ENCODE measurements at regions not wholly inside any gene's neighbourhood (a gene's known extent, or its start where the extent isn't known, plus 50 kb on each side); places are given as distances from the start of the nearest gene placed in this dataset.

DNA sequence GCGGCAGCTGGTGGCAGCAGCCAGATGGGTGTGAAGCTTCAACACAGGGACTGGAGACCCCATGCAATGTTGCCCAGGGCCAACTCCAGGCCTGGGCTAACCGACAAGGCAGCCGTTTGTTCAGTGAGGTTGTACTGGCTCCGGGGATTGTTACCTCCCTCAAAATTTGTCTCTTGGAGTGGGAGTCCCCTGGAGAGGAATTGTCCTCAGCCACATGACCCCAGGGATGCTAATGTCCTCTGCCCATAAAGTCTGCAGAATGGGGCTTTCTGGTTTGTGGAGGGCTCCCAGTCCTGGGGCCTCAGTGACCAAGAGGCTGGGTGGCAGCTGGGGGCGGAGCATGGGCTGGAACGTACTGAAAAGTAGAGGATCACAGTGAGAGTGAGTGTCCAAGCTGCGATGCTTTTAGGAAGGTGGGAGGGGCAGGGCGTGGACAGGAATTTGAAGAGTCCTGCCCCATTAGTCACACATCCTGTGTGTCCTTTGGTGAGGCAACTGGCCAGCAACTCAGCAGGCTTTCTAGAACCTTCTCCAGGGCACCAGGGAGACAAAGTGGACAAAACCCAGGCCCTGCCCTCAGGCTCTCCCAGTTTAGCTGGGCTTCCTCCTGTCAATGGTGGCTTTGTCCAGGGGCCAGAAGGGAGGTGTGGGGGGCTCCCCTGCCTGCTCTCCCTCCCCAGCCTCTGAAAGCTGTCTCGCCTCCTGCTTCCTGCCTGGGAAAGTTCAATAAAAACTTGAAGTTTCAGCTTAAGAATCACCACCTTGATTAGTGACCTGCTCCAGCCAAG, 114.0 kb downstream of the NSG2 start:
- no peak for DNase-seq

DNA sequence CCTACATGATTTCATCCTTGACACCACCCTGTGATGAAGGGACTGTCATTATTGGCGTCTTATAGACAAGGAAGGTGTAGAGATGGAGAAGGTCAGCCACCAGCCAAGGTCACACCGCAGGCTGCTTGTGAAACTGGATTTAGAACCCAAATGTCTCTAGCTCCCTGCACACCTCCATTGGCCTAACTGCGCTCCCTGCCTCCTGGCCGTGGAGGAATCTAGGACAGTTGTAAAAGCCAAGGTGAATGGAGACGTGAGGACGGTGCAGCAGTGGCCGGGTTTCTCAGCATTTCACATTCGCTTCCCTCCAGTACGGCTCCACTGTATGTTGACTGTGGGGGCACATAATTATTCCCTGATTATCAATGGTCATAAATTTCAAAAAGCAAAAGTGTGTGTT, 119.9 kb downstream of the NSG2 start:
- DNase-seq: no peak

DNA sequence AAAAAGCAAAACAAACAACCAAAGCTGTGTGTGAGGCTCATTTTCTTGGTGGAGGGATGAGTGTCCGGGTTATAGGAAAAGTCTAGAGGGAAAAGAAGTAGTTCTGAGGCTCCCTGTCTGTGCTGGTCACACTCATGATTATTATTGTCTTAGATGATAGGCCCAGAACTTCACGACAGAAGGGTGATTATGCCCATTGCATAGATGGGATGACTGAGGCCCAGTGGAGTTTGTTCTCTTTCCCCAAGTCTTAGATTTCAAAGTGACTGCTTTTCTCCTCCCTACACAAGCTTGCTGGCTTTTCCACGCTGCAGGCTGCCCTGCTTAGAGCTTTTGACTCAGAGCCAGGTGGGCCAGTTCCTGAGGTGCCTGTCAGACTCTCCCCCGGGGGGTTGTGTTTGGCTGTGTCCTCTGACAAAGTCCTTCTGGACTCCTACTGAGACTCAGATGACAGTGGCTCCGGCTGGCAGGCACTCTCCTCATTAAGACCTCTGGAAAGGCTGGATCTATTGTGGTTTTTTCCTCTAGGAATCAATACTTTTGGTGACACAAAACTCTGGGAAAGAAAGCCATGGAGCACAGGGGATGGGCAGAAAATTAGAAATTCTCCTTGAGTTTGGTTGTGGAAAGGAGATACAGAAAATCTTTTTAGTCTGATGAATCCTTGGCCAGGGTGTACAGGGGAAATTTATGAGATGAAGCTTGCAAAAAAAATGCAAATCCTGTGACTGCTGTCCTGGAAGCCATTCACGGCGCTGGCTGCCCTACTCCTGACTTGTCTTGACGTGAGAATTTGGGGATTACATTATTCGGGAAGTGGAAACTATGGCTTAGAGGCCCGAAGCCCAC, 120.9 kb downstream of the NSG2 start:
- no peak for DNase-seq

DNA sequence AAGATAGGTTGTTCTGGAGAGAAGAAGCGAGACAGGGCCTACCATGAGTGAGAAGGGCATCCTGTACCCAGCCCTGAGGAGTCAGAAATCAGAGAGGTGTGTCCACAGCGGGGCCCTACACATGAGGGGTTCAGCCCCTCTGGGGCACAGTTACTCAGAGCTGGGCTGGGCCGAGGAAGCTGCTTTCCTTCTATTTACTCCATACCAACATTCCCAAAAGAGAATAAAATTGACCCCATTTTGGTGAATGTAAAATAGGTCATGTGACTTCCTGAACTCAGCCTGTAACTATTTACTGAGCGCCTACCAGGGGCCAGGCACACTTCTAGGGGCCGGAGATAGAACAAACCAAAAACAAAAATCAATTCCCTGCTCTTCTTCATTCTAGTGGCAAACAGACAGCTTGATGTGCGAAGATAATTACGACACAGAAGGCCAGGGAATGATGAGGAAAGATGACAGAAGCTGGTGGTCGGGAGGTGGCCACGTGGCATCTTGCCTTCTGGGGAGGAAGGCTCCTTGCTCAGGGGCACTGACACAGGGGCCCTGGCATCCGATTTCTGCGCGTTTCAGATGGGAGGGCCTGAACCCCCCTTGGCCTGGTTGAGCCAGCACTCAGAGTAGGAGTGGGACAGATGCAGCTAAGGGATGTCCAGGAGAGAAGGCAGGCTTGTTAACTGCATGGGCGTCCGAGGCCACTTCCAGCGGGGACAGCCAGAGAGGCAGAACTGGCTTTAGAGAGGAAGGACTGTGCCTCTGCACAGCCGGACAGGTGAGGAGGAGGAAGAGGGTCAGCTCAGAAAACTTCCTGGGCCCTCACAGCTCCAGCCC, 121.8 kb downstream of the NSG2 start:
- DNase-seq: no peak

DNA sequence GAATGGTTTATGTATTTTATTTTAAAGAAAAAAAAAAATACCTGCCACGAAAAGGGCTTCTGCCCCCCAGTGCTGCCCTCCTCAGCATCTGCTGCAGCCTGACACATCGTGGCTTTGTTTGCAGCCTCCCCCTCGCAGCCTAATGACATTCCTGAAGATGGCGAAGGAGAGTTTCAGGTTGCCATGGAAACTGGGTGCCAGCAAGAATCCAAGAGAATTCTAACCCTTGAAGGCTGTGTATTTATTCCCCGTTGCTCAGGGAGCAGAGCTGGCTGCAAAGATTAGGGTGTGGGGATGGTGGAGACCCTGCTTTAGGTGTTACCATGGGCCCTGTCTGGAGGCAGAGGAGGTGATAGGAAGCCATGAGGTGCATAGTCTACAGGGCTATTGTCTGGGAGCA, 126.6 kb downstream of the NSG2 start:
- no peak for DNase-seq

DNA sequence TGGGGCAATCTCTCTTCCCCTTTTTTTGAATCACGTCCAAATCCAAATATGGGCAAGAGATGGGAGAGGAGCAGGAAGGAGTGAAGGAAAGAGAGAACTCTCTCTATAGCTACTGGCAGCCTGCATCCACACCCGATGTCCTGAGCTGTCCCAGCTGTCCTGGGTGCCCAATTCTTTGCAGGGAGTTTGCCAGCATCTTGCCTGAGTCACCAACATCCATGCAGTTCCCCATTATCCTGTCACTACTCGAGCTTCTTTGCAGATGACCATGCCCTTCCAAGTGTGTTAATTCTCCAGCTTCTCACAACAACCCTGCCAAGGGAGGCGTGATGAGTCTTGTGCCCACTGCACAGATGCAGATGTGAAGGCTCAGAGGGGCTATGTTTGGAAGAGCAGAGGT, 127.1 kb downstream of the NSG2 start:
- no peak for DNase-seq

DNA sequence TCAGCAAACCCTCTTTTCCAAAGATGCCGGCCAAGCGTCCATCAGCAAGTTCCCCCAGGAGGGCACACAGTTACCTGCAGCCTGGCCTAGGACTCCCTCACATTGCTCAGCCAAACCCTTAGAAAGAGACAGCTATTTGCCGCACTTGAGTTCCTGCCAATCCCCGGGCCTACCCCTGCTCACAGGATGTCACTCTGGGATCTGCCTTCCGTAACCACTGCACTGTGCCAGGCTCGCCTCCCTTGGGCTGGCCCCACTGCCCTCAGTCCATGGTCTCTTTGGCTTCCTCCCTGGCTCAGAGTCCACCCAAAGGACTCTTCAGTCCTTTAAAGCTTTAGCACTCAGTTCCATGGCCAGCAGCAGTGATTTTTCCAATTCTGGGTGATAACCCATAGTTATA, 128.3 kb downstream of the NSG2 start:
- DNase-seq: no peak

DNA sequence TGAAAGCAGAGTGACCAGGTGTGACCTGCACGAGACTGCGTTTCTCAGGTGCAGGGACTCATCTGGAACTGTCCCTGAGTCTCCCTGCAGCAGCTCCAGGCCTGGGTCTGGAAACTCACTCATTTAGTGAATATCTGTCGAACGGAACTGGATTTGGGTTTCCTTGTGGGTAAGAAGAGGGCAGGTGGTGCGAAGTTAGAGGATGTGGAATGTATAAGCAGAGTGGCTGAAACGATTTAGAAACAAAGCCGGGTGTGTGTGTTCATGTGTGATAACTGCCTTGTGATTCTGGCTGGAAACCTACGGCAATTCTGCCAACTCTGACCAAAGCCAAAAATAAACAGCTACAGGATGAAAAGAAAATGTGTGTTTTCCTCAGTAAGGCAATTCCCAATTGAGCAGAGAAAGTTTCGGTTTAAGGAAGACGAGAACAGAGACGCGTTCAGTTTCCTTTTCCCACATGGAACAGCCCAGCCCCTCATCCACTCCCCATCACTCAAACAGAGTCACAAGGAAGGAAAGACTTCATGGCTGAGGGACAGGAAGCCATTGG, 130.3 kb downstream of the NSG2 start:
- DNase-seq: no peak

DNA sequence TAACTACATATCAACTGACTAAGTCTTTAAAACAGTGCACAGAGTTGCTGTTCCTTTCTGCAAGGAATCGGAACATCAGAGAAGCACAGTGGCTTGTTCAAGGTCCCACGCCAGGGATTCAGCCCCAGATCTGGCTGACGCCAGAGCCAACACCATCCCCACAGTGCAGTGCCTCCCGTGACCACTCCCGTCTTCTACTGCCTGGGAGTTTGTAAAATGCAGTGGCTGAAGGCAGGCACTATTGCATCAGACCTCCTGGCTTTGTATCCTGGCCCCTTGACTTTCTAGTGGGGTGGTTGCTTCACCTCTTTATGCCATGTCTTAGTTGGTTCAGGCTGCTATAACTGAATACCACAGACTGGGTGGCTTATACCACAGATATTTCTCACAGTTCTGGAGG, 131.0 kb downstream of the NSG2 start:
- DNase-seq: no peak

DNA sequence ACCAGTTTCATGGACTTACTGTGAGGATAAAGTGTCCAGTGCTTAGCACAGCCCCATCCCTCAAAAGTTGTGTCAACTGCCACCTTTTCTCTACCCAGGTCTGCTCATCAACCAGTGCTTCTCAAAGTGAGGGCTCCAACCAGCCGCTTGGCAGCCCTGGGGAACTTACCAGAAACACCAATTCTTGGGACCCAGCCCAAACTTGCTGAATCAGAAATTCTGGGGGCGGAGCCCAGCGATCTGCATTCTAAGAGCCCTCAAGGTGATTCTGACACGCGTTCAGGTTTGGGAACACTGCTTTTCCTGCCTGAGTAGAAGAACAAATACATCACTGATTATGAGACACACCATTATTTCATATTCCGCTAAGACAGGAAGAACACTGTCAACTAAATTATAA, 132.0 kb downstream of the NSG2 start:
- DNase-seq: no peak

DNA sequence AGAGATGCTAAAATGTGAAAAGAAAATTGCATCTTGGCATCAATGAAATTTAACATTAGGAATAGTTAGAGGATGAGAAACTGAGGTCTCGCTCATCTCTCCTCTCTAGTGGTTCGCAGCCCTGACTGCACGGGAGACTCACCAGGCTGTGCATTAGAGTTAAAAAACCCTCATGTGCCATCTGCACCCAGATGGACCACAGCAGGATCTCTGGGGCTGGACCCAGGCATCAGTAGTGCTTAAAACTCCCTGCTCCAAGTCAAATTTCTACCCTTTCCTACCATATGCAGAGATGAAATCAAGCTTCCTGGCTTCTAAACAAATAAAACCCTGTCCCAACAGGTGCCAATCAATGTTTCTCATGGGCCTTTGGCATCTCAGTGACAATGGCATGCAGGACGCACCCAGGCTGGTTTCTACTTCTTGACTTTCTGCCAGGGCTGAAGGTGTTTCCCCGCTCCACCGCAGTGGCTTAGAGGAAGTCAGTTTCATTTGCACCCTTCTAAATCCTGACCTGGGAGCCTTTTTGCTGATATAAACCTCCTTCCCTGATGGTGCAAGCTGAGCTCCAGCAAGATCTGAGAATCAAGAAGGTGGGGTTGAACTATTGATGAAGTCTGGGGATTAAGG, 132.6 kb downstream of the NSG2 start:
- DNase-seq: no peak

DNA sequence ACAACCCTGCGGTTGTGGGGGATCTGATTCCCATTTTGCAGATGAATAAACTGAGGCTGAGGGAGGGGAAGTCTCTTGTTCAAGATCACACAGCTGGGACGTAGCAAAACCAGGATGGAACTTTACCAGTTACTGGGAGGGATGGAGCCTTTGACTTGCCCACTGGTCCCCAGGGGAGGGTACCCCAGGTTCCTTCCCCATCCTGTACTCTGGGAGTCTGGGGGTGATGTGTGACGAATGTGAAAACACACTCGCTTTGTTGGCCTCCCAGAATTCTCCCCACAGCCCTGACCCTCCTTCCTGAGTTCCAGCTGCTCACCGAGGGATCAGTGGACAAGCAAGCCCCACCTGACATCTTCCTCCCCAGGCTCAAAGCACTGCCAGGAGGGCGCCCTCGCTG, 135.1 kb downstream of the NSG2 start:
- DNase-seq: no peak

DNA sequence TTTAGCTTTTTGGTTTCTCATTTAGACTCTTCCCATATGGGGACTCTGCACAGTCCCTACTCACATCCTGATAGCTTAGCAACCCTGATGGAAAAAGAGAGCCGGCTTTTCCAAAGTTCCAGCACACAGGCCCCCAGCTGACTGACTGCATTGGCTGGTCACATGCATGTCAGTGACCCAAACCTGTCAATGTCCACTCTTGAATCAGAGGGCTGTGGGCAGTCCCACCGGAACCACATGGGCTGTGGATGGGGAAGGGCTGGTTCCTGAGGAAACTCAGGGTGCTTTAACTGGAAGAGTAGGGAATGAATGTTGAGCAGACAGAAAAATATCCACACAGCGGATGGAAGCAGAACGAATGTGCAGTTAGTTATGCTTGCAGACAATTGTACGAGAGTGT, 136.6 kb downstream of the NSG2 start:
- no peak for DNase-seq

DNA sequence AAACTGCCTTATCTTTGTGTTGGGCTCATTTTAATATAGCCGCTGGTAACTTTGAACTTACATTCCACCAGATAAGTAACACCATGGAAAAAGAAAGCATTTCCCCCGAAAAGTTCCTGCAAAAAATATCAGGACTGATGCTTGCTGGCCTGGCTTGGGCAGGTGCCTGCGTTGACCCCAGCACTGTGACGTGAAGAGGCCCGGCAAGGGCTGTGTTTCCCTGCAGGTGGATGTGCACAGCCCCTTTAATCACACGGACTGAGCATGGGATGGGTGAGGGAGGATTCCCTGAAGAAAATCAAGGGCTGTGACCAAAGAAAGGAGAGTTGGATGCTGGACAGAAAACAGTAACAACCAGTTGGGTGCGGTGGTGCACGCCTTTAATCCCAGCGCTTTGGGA, 138.2 kb downstream of the NSG2 start:
- DNase-seq: no peak

DNA sequence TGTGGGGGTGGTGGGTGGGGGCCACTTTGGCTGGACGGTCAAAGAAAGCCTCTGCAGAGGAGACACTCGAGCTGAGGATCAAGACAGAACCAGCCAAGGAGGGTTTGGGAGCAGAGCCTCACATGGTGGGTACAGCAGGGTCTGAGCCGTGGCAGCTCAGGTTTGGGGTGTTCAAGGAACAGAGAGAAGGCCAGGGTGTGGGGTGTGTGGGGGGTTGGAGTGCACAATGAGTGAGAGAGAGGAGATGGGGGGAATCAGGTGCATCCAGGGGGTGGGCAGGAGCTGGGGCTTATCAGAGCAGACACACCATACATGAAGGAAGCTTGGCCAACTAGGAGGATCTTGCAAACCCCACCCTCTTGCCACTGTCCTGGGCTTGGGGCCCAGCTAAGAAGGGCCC, 140.0 kb downstream of the NSG2 start:
- DNase-seq: no peak

DNA sequence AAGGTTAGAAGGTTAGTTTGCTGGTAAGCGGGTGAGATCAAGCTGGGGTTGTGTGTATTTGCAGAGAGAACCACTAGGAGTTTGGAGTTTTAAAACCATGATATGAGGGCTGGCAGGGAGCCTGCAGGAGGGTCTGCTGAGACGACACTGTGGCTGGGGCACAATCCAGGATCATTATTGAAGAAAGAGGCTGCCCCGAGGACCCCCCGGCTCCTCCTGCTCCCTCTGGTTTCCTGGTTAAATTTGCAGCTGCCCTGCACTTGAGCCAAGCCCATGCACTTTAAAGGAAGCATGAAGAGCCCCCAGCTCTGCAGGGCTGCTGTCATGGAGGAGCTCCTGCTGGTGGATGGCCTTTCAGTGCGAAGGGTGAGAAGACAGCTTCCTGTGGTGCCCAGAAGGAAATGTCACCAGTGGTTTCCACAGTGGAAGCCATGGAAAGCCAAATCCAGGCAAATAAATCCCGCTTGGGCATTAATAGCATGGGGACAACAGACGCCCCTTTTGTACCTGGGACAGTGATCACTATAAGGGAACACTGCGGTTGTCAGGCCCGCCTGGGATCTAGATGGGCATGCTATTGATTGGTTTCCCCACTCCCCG, 140.7 kb downstream of the NSG2 start:
- DNase-seq: no peak

DNA sequence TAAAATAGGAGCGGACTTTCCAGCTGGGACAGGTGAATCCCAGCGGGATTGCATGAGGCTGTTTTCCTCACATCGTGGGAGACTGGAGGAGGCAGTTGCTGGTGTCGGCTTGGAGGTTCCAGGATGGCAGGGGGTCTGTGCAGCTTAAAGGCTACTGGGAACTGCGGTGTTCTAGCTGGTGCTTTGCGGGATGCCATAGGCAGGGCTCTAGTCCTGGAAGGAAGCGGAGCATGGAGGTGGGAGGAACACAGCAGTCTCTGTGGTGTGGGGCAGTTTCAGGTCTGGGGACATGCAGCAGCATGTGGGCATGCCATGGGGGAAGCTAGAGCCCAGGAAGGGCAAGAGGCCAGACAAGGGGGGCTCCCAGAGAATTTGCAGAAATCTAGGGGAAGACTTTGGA, 141.5 kb downstream of the NSG2 start:
- no peak for DNase-seq

DNA sequence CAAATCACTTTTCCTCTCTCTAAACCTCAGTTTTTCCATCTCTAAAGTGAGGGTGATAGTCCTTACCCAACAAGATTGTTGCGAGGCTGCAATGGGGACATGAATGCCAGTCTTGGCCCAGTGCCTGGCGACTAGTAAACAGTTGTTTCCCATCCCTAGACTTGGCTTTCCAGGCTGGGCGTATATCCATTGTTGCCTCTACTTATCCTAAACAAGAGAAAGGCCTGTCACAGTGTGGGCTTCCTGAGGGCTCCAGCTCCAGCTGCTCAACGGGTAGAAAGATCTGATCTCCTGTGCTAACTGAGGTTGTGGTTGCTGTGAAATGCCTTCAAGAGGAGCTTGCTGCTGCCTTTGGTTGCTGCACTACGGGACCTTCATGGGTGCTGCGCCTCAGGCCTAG, 142.0 kb downstream of the NSG2 start:
- DNase-seq: no peak

DNA sequence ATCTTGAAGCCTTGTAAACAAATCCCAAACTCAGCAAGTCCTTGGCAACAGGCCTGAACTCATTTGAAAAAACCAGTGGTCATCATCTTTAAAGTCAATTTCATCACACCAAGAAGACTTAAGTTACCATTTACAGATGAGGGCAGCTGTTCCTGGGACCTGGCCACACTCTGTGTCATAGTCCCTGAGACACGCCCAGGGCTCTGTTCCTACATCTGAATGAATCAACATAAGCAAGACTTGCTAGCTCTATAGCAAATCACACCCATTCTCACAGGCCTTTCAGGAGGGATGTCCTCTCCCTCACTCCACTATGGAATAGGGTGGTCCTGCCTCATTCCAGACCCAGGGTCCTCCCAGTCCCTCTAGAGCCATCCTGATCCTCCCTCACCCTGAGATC, 142.8 kb downstream of the NSG2 start:
- no peak for DNase-seq

DNA sequence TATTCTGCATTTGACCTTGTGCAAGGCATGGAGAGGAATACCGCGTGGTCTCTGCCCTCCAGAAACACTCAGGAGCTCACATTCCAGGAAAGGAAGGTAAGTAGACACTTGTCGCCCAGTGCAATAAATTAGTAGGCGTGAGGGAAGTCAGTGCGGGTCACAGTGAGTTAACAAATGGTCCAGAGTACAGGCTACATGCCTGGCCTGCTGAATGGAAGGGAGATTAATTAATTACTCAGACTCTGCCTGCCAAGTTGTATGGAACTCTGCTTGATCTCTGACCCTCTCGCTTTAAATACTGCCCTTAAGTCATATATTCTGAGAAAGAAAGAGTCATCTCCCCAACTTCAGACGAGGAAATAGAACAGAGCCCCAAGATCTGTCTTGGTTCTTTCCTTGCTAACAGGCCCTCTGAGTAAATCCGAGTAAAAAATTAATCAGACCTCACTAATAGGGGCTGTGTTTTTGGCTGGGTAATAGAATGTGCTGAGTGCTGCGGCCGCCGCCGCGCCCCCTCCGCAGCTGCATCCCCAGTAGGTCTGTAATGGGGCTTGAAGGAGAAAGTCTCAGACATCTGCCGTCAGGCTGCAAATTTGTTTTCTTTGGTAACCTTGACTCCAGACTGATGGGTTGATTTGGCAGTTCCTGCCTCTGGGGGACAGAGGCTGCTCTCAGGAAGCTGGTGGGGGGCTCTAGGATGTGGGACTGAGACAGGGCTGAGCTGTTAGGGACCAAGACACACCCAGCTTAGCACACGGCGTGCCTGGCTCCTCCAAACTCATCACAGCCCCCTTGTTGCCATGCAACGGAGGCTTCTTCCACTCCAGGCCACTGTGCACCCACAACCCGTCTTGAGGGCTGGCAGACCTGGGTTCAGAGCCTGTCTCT, 144.4 kb downstream of the NSG2 start:
- DNase-seq: no peak

DNA sequence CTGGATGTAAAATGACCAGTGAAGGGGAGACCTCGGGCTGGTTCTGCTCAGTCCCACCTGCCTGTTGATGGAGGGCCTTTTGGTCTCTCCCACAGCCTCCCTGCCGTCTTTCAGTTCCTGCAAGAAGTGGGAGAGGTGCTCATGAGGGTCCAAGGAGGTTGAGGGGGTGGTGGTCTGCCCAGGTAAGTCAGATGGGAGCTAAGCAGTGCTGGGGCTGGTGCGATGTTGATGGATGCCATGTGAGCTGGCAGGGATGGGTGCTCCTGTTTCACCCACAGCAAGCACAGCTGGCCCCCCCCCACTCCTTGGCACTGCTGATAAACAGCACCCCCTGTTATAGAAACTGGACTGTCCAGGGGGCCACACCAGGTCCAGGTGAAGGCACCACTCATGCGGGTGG, 145.6 kb downstream of the NSG2 start:
- no peak for DNase-seq
